Thoracic aorta (tissue), 2 donors: ENCODE measurements at regions not wholly inside any gene's neighbourhood (a gene's known extent, or its start where the extent isn't known, plus 50 kb on each side); places are given as distances from the start of the nearest gene placed in this dataset.

ENCODE experiments used
- ATAC-seq: fragments of 150-250 bp; one replicate; pipeline ENCODE4 v1.8.0; 2017; ENCODE audit warnings: low read depth; ENCODE audit not compliant: insufficient number of reproducible peaks, low FRiP score
- DNase-seq: peaks from one replicate; pipeline ENCODE4 v3.0.0-alpha.2; 2020; ENCODE audit warnings: low spot score
- H3K27ac ChIP-seq, 2 donors: fragments of 200-600 bp; sonication (generic); 1 replicate in 1 of 2; 2 replicates in 1 of 2; pipeline ENCODE4 v1.5.1; 2016; ENCODE audit warnings: mild to moderate bottlenecking in 2 of 2, moderate library complexity in 2 of 2
- H3K27me3 ChIP-seq: fragments of 200-600 bp; sonication (generic); replicated peaks from 2 replicates; pipeline ENCODE4 v1.6.0; 2016; ENCODE audit warnings: mild to moderate bottlenecking; ENCODE audit not compliant: insufficient read depth
- H3K36me3 ChIP-seq: fragments of 200-600 bp; sonication (generic); one replicate; pipeline ENCODE4 v1.5.1; 2016
- H3K4me1 ChIP-seq, 2 donors: fragments of 200-600 bp; sonication (generic); 1 replicate in 1 of 2; 2 replicates in 1 of 2; pipeline versions ENCODE4 v1.5.1 to v1.6.0; 2016; ENCODE audit warnings: low read depth in 2 of 2, mild to moderate bottlenecking in 1 of 2; ENCODE audit not compliant: control insufficient read depth in 1 of 2
- H3K4me3 ChIP-seq: fragments of 200-600 bp; sonication (generic); 2 replicates; pipeline ENCODE4 v1.5.1; 2016; ENCODE audit warnings: mild to moderate bottlenecking
- H3K9me3 ChIP-seq: fragments of 200-600 bp; sonication (generic); 2 replicates; pipeline ENCODE4 v1.5.1; 2016
- TF ChIP-seq, protein P1 (sequence below): fragments of 200-600 bp; sonication (generic); IDR thresholded peaks from one replicate; pipeline ENCODE4 v1.5.1; 2019; ENCODE audit warnings: antibody characterized with exemption

GRCh38 chr5:156135531-156135930, 191.4 kb upstream of the SGCD start:
- Histone ChIP-seq H3K36me3 (no peaks in the 10 kb centered on the region), H3K27ac (no peak overlapping the region)

GRCh38 chr5:156137071-156137869, 189.7 kb upstream of the SGCD start:
- DNase-seq, result no peak
- ATAC-seq, result no peak
- no peak overlapping the region for H3K4me3 ChIP-seq
- no peaks in the 10 kb centered on the region for H3K9me3 ChIP-seq
- TF ChIP-seq, protein P1, sequence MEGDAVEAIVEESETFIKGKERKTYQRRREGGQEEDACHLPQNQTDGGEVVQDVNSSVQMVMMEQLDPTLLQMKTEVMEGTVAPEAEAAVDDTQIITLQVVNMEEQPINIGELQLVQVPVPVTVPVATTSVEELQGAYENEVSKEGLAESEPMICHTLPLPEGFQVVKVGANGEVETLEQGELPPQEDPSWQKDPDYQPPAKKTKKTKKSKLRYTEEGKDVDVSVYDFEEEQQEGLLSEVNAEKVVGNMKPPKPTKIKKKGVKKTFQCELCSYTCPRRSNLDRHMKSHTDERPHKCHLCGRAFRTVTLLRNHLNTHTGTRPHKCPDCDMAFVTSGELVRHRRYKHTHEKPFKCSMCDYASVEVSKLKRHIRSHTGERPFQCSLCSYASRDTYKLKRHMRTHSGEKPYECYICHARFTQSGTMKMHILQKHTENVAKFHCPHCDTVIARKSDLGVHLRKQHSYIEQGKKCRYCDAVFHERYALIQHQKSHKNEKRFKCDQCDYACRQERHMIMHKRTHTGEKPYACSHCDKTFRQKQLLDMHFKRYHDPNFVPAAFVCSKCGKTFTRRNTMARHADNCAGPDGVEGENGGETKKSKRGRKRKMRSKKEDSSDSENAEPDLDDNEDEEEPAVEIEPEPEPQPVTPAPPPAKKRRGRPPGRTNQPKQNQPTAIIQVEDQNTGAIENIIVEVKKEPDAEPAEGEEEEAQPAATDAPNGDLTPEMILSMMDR, result no peak
- no peaks in the 10 kb centered on the region for H3K27me3 ChIP-seq
- H3K27ac ChIP-seq, result no peak overlapping the region
- no peaks in the 10 kb centered on the region for H3K36me3 ChIP-seq
- no peaks in the 10 kb centered on the region for H3K4me1 ChIP-seq

More at GRCh38 chr5:156135531-156135930, 191.4 kb upstream of the SGCD start:
- DNase-seq, result no peak
- H3K4me1 ChIP-seq, result no peaks in the 10 kb centered on the region
- H3K27me3 ChIP-seq, result no peaks in the 10 kb centered on the region
- ATAC-seq, result no peak
- TF ChIP-seq, protein P1, result no peak
- no peaks in the 10 kb centered on the region for H3K9me3 ChIP-seq
- H3K4me3 ChIP-seq, result no peak overlapping the region

- no peaks in the 10 kb centered on the region for H3K36me3 ChIP-seq
- H3K4me1 ChIP-seq, result no peaks in the 10 kb centered on the region
- ATAC-seq (no peak), DNase-seq (no peak)
- TF ChIP-seq, protein P1, result no peak
- H3K4me3 ChIP-seq, result no peak overlapping the region
- no peaks in the 10 kb centered on the region for H3K9me3 ChIP-seq
- no peak overlapping the region for H3K27ac ChIP-seq
- no peaks in the 10 kb centered on the region for H3K27me3 ChIP-seq
These were observed 184.1 kb upstream of the SGCD start for GRCh38 chr5:156142867-156143266.

DNA sequence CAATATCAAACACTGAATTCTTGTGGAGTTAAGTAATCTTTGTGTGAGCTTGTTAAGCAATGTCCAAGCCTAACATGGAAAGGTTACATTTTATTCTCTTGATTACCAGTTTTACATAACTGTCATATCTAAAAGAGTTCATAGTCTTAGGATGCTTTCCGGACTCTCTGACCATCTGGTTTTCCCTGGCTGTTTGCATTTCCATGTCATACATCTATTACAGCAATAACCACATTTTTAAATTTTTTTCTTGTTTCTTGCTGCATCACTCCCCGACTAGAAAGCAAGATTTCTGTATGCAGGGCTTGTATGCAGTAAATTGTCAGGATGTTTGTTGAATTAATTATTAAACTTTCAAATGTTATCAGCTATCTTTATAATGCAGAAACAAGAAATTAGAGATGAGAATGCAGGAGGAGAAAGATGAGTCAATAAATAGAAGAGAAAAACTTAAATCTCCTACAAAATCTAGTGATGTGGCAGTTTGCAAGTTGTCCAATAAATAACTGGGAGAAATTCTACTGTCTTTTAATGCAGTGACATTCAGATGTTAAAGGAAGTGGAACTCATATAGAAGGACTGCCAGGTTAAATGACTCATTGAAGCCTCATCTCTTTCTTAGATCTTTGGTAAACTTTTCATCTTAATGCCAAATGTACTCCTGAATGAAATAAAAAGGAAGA, 179.6 kb upstream of the SGCD start:
- no peak overlapping the region for H3K27ac ChIP-seq
- ATAC-seq (no peak), DNase-seq (no peak)
- no peaks in the 10 kb centered on the region for H3K27me3 ChIP-seq
- no peaks in the 10 kb centered on the region for H3K4me1 ChIP-seq
- H3K36me3 ChIP-seq, result no peaks in the 10 kb centered on the region
- TF ChIP-seq, protein P1, result no peak
- no peaks in the 10 kb centered on the region for H3K9me3 ChIP-seq
- no peak overlapping the region for H3K4me3 ChIP-seq

DNA sequence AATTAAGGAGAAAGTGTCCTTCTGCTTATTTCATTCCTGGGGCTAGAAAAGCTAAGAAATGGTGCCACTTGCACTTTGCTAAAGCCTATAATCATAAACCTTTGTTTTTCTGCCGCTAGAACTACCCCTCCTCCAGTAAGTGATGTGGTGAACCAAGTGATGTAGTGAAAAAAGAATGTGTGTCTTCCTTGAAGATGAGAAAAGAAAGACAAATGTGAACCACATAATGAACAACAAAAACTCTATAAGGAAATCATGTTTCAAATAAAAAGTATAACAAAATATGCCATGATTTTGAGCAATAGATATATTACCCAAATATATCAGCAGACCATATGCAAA, 179.0 kb upstream of the SGCD start:
- TF ChIP-seq, protein P1, result no peak
- Histone ChIP-seq H3K4me3 (no peak overlapping the region), H3K27me3 (no peaks in the 10 kb centered on the region)

More for the DNA sequence above, 179.0 kb upstream of the SGCD start:
- Histone ChIP-seq H3K27ac (no peak overlapping the region), H3K36me3 (no peaks in the 10 kb centered on the region), H3K4me1 (no peaks in the 10 kb centered on the region), H3K9me3 (no peaks in the 10 kb centered on the region)
- no peak for ATAC-seq
- no peak for DNase-seq
